ENCODE measurements at regions not wholly inside any gene's neighbourhood (a gene's known extent, or its start where the extent isn't known, plus 50 kb on each side); places are given as distances from the start of the nearest gene placed in this dataset.

DNA sequence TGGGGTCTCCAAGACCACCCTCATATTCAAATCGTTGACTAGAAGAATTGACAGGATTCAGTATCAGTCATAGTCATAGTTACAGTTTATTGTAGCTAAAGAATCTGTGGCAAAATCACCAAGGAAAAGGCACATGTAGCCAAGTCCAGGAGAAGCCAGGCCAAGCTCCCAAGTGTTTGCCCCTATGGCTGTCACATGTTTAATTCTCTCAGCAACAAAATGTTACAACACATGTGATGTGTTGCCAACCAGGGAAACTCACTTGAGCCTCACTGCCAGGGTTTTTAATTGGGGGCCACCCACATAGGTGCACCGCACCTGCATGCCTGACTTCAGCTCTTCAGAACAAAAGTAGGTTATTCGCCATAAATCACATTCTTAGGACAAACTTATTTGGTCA is 1030.9 kb upstream of the CELF2 start:
- TF ChIP-seq, protein P1, sequence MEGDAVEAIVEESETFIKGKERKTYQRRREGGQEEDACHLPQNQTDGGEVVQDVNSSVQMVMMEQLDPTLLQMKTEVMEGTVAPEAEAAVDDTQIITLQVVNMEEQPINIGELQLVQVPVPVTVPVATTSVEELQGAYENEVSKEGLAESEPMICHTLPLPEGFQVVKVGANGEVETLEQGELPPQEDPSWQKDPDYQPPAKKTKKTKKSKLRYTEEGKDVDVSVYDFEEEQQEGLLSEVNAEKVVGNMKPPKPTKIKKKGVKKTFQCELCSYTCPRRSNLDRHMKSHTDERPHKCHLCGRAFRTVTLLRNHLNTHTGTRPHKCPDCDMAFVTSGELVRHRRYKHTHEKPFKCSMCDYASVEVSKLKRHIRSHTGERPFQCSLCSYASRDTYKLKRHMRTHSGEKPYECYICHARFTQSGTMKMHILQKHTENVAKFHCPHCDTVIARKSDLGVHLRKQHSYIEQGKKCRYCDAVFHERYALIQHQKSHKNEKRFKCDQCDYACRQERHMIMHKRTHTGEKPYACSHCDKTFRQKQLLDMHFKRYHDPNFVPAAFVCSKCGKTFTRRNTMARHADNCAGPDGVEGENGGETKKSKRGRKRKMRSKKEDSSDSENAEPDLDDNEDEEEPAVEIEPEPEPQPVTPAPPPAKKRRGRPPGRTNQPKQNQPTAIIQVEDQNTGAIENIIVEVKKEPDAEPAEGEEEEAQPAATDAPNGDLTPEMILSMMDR (IDR thresholded peaks at IDR 0.05), result no peak
- Histone ChIP-seq H3K27ac (ENCODE audit: low read depth in 1 of 2, low read length in 2 of 2) (no peak overlapping the region), H3K9me3 (ENCODE audit: control insufficient read depth in 1 of 2, insufficient read depth in 1 of 2, low read length in 2 of 2) (no peaks in the 10 kb centered on the region), H3K27me3 (ENCODE audit: control insufficient read depth in 1 of 2, insufficient read depth in 2 of 2, low read length in 2 of 2) (no peaks in the 10 kb centered on the region), H3K36me3 (ENCODE audit: insufficient read depth, low read length) (no peaks in the 10 kb centered on the region), H3K4me3 (ENCODE audit: low read length) (no peak overlapping the region), H3K4me1 (ENCODE audit: insufficient read depth, low read length) (no peaks in the 10 kb centered on the region)
- peaks cover 2% of the 10 kb centered on the region for H3K9me3 Mint-ChIP-seq
- H3K27ac Mint-ChIP-seq, result no peak overlapping the region
- intact Hi-C loops (cut with DNase I, micrococcal nuclease), result no loop called here
- ATAC-seq (ENCODE audit: poor library complexity) (no peak), DNase-seq (no peak)
- ChIA-PET CTCF (no interaction called here), POLR2A (no interaction called here)
- no peaks in the 10 kb centered on the region for H3K27me3 Mint-ChIP-seq
- no peaks in the 10 kb centered on the region for H3K36me3 Mint-ChIP-seq (ENCODE audit: low read depth)
- H3K4me3 Mint-ChIP-seq, result no peak overlapping the region
- no peaks in the 10 kb centered on the region for H3K4me1 Mint-ChIP-seq (ENCODE audit: low read depth)

DNA sequence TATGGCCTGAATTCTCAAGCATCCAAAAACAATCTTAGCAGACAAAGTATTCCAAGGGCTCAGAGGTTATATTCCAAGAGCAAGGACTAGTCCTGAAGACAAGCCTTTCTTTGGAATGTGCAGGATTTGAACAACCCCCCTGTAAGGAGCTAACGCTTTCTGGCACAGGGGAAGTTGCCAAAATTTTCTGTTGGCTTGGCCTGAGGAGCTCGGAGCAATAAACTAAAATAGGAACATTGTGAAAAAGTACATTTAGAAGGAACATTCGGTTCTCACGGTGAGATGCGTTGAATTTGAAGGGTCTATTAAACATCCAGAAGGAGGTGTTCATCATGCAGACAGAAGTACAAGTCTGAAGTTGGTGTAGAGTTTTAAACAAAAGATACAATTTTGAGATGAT is 1030.5 kb upstream of the CELF2 start:
- TF ChIP-seq, protein P1 (IDR thresholded peaks at IDR 0.05), result no peak
- no peaks in the 10 kb centered on the region for H3K36me3 ChIP-seq (ENCODE audit: insufficient read depth, low read length)
- H3K4me1 ChIP-seq (ENCODE audit: insufficient read depth, low read length), result no peaks in the 10 kb centered on the region
- no peak overlapping the region for H3K4me3 ChIP-seq (ENCODE audit: low read length)
- no peak overlapping the region for H3K4me3 Mint-ChIP-seq
- H3K27ac Mint-ChIP-seq, result no peak overlapping the region
- no peaks in the 10 kb centered on the region for H3K4me1 Mint-ChIP-seq (ENCODE audit: low read depth)
- H3K27me3 Mint-ChIP-seq, result no peaks in the 10 kb centered on the region
- H3K27me3 ChIP-seq (ENCODE audit: control insufficient read depth in 1 of 2, insufficient read depth in 2 of 2, low read length in 2 of 2), result no peaks in the 10 kb centered on the region
- H3K9me3 Mint-ChIP-seq, result peaks cover 2% of the 10 kb centered on the region
- intact Hi-C loops (cut with DNase I, micrococcal nuclease), result no loop called here
- no peaks in the 10 kb centered on the region for H3K36me3 Mint-ChIP-seq (ENCODE audit: low read depth)
- ChIA-PET CTCF (no interaction called here), POLR2A (no interaction called here)
- no peaks in the 10 kb centered on the region for H3K9me3 ChIP-seq (ENCODE audit: control insufficient read depth in 1 of 2, insufficient read depth in 1 of 2, low read length in 2 of 2)
- DNase-seq (no peak), ATAC-seq (ENCODE audit: poor library complexity) (no peak)
- H3K27ac ChIP-seq (ENCODE audit: low read depth in 1 of 2, low read length in 2 of 2), result no peak overlapping the region

DNA sequence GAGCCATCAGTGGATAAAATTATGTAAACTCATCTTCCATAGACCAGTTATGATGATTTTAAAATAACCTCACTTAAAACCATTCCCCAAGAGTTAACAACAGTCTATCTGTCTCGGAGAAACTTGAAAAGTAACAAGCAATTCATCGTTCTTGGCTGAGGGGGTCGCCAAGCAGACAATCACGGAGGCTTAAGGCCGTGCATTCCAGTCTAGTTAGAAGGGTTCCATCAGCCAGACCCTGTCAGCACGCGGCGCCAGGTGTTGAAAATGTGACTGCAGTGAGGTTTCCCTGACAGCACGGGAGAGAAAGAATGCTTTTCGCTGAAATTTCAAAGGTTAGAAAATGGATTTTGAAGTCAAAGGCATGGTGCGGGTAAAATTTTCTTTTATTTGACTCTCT is 1025.0 kb upstream of the CELF2 start:
- TF ChIP-seq, protein P1 (IDR thresholded peaks at IDR 0.05), result no peak
- Histone ChIP-seq H3K27ac (ENCODE audit: low read depth in 1 of 2, low read length in 2 of 2) (no peak overlapping the region), H3K4me1 (ENCODE audit: insufficient read depth, low read length) (no peaks in the 10 kb centered on the region), H3K27me3 (ENCODE audit: control insufficient read depth in 1 of 2, insufficient read depth in 2 of 2, low read length in 2 of 2) (no peaks in the 10 kb centered on the region), H3K36me3 (ENCODE audit: insufficient read depth, low read length) (no peaks in the 10 kb centered on the region), H3K4me3 (ENCODE audit: low read length) (no peak overlapping the region), H3K9me3 (ENCODE audit: control insufficient read depth in 1 of 2, insufficient read depth in 1 of 2, low read length in 2 of 2) (no peaks in the 10 kb centered on the region)
- intact Hi-C loops (cut with DNase I, micrococcal nuclease), result no loop called here
- H3K27me3 Mint-ChIP-seq, result no peaks in the 10 kb centered on the region
- H3K27ac Mint-ChIP-seq, result no peak overlapping the region
- DNase-seq (no peak), ATAC-seq (ENCODE audit: poor library complexity) (no peak)
- no peak overlapping the region for H3K4me3 Mint-ChIP-seq
- no peaks in the 10 kb centered on the region for H3K36me3 Mint-ChIP-seq (ENCODE audit: low read depth)
- ChIA-PET CTCF (no interaction called here), POLR2A (no interaction called here)
- H3K9me3 Mint-ChIP-seq, result no peaks in the 10 kb centered on the region
- no peaks in the 10 kb centered on the region for H3K4me1 Mint-ChIP-seq (ENCODE audit: low read depth)

Measured in CD4-positive, alpha-beta T cell (primary cell).